ENCODE measurements at regions not wholly inside any gene's neighbourhood (a gene's known extent, or its start where the extent isn't known, plus 50 kb on each side); places are given as distances from the start of the nearest gene placed in this dataset.
A peak's percentile ranks its signal among the peaks of the same experiment; 100 is the strongest.
"Not testable (repeated sequence)": the region's sequence is repeated elsewhere in the genome, so short reads cannot be mapped to it uniquely, and the experiment has no call there.

DNA sequence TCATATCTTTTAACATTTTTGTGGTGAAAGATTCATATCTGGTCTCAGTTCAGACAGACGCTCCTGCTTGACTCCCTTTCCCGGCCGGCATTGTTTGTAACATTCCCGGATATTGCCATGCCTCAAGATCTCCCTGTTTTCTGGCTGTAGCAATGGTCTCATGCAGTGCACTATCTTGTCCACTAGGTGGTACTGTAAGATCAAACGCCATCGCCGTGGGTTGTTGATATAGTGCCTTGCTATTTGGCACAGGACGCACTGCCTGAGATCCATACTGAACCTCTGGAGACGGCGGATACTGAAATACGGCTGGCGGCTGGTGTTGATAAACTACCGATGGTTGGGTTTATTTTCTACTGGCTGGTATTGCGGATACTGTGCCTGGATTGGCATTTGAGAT is 218.6 kb downstream of the ADRA2C start:
- TF ChIP-seq, protein P1, sequence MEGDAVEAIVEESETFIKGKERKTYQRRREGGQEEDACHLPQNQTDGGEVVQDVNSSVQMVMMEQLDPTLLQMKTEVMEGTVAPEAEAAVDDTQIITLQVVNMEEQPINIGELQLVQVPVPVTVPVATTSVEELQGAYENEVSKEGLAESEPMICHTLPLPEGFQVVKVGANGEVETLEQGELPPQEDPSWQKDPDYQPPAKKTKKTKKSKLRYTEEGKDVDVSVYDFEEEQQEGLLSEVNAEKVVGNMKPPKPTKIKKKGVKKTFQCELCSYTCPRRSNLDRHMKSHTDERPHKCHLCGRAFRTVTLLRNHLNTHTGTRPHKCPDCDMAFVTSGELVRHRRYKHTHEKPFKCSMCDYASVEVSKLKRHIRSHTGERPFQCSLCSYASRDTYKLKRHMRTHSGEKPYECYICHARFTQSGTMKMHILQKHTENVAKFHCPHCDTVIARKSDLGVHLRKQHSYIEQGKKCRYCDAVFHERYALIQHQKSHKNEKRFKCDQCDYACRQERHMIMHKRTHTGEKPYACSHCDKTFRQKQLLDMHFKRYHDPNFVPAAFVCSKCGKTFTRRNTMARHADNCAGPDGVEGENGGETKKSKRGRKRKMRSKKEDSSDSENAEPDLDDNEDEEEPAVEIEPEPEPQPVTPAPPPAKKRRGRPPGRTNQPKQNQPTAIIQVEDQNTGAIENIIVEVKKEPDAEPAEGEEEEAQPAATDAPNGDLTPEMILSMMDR (conservative IDR thresholded peaks at IDR 0.05; ENCODE audit: low read depth, low read length) = peak; percentile 13
- not testable (repeated sequence) for H3K4me3 ChIP-seq (ENCODE audit: low read depth, low read length); DNase-seq (ENCODE audit: low read depth)

DNA sequence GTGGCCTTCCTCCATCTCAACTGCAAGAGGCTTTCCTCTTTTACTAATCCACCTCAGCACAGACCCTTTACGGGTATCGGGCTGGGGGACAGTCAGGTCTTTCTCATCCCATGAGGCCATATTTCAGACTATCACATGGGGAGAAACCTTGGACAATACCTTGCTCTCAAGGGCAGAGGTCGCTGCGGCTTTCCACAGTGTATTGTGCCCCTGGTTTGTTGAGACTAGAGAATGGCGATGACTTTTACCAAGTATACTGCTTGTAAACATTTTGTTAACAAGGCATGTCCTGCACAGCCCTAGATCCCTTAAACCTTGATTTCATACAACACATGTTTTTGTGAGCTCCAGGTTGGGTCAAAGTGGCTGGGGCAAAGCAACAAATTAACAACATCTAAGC is 220.2 kb downstream of the ADRA2C start:
- DNase-seq (ENCODE audit: low read depth); H3K4me3 ChIP-seq (ENCODE audit: low read depth, low read length): not testable (repeated sequence)

DNA sequence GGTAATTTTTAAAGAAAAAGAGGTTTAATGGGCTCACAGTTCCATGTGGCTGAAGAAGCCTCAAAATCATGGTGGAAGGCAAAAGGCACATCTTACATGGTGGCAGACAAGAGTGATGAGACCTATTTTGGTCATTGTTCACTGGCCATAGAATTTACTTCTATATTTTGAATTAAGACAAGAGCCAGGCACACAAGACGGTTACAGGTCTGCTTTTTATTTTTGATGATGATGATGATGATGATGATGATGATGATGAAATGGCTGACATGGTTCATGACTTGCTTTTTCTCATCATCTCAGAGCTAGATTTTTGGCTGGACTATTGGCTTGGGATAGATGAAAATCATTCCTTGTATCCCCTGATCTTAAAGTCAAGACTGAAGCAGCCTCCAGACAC is 229.3 kb downstream of the OTOP1 start:
- H3K4me3 ChIP-seq (ENCODE audit: low read depth, low read length); DNase-seq (ENCODE audit: low read depth): not testable (repeated sequence)

DNA sequence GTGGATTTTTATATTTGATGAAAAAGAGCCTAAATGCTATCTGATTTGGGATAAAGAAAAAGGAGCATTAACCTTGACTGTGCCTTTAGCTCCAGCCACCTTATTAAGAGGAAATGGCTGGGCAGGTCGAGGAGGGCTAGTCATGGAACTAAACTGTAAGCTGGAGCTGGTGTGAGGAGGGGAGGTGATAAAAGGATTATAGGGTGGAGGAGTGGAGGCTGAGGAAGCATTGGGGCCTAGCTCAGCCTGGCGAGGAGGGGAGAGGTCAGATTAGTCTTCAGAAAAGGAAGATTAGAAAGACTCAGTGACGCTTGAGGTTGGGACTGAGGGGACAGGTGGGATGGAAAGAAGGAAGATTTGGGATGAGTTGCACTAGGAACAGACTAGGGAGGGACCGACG is 222.7 kb downstream of the OTOP1 start:
- H3K4me3 ChIP-seq (ENCODE audit: low read depth, low read length); DNase-seq (ENCODE audit: low read depth): not testable (repeated sequence)

DNA sequence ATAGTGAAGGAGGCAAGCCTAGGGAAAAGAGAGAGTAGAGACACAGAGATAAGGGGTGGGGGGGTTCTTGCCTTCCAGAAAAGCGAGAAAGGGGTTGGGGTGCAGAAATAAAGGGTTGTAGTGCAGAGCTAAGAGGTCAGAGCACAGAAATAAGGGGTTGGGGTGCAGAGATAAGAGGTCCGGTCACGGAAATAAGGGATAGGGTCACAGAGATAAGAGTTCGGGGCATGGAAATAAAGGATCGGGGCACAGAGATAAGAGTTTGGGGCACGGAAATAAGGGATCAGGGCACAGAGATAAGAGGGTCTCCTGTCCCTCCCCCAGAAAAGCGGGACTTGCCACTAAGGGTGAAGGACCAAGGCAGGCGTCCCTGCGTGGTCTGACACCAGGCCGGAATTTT is 222.0 kb downstream of the OTOP1 start:
- not testable (repeated sequence) for DNase-seq (ENCODE audit: low read depth); H3K4me3 ChIP-seq (ENCODE audit: low read depth, low read length)

DNA sequence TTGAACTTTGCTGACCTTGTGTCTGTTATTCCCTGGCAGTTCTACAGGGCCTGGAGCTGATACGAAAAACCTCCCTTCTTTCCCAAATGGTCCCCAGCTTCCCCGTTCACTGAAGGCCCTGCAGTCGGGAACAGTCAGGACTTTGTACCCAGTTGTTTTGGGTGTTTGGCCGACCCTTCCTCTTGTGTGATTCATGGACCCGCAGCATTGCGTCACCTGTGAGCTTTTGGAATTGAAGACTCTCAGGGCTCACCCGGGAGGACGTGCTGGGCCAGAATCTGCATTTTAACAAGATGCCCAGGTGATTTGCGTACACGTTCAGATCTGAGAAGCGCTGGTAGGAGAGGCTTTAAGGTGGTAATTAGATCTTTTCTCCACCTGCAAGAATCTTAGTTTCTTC is 220.4 kb downstream of the OTOP1 start:
- not testable (repeated sequence) for DNase-seq (ENCODE audit: low read depth); H3K4me3 ChIP-seq (ENCODE audit: low read depth, low read length)

DNA sequence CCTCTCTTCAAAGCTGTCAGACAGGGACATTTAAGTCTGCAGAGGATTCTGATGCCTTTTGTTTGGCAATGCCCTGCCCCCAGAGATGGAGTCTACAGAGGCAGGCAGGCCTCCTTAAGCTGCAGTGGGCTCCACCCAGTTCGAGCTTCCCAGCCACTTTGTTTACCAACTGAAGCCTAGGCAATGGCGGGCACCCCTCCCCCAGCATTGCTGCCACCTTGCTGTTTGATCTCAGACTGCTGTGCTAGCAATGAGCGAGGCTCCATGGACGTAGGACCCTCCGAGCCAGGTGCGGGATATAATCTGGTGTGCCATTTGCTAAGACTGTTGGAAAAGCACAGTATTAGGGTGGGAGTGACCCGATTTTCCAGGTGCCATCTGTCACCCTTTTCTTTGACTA is 207.7 kb downstream of the OTOP1 start:
- not testable (repeated sequence) for DNase-seq (ENCODE audit: low read depth)

DNA sequence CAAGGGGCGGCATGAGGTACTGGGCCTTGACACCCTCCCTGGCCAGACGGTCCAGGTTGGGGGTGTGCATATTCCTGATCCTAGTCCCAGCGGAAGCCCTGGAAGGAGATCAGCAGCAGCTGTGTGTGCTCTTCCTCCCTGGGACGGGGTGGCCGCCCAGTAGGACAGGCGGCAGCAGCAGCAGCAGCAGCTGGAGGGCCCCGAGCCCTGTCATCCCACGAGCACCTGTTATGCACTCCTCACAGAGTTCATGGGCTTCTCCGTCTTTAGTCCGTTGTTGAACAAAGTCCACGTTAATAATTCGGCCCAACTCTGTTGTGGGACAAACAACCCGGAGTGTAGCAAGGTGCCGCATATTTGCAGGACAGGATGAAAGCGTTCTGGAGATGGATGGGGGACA is 205.6 kb downstream of the OTOP1 start:
- DNase-seq (ENCODE audit: low read depth) = not testable (repeated sequence)

More for the DNA sequence above, 207.7 kb downstream of the OTOP1 start:
- H3K4me3 ChIP-seq (ENCODE audit: low read depth, low read length) = not testable (repeated sequence)

DNA sequence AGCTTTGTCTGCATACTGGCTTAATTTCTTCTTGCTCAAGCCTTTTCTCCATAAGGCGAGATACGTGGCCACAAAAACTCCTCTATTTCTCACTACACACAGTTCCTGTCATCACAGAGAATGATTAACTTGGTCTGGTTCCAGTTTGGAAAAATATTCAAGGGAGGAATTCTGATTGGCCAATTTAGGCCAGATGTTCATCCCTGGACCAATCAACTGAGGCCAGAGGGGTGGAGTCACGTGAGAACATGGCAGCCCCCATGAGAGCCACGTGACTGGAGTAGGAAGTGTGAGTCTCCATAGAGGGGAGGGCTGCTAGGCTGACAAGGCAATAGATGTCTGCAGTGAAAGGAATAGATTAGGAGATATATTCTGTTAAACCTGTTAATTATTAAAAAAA is 200.0 kb downstream of the OTOP1 start:
- not testable (repeated sequence) for H3K4me3 ChIP-seq (ENCODE audit: low read depth, low read length); DNase-seq (ENCODE audit: low read depth)

More for the DNA sequence above, 205.6 kb downstream of the OTOP1 start:
- H3K4me3 ChIP-seq (ENCODE audit: low read depth, low read length) = not testable (repeated sequence)

DNA sequence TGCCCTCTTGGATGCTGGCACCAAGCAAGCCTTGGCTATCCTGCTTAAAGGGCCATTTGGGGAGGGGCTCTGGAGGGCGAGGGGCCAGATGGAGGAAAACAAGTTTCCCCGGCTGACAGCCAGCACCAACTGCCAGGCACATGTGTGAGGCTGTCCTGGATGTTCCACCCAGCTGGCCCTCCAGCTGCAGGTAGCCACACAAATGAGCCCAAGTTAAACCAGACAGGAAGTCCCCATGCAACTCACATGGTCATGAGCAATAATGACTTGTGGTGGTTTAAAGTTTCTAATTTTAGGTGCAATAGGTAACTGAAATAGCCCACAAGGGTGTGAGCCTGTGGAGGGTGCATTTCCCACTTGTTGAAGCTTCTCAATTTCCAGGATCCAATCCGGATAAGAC is 198.0 kb downstream of the OTOP1 start:
- not testable (repeated sequence) for DNase-seq (ENCODE audit: low read depth); H3K4me3 ChIP-seq (ENCODE audit: low read depth, low read length)

DNA sequence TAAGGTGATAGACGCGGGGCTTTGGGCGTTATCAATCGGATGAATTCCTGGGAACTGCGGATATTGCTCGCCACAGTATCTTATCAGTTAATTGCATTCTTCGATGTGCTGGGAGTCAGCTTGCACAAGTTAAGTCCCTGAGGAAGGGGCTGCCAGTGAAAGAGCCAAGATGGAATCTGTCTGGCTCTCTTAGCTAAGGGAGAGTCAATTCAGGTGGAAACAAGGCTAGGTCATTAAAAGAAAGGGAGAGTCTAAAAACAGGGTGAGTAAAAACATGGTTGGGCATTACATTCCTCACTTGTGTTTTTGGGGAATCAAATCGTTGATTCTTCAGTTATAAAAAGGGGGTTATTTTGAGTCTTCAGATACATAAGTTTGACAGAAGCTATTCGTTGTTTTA is 196.2 kb downstream of the OTOP1 start:
- H3K4me3 ChIP-seq (ENCODE audit: low read depth, low read length); DNase-seq (ENCODE audit: low read depth): not testable (repeated sequence)

DNA sequence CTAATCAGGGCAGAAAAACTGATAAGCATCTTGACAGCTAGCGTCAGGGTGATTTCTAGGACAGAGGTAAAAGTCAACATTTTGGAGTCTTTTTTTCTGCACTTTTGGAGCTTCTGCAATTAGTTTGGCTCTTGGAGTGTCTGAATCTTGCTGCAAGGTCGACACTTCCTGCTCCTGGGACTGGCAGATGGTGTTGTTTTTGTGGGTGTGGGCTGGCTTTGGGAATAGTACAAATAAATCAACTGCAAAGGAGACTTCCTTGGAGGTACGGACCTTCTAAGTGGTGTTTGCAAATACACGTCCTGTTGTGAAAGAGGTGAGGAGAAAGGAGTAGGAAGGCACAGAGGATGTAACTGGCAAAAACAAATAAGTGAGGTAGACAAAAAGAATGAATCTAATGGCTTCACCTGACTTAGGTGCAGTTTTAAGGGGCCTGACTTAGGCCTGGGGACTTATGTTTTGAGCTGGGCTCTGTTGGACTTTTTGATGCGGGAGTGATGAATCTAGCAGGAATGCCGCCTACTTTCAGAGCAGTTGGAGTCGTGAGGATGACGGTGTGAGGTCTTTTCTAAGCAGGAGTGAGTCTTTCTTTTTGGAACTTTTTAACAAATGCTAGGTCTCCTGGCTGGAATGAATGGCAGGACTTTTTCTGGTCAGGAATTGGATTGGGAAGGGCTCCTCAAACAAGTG is 195.1 kb downstream of the OTOP1 start:
- not testable (repeated sequence) for DNase-seq (ENCODE audit: low read depth)

DNA sequence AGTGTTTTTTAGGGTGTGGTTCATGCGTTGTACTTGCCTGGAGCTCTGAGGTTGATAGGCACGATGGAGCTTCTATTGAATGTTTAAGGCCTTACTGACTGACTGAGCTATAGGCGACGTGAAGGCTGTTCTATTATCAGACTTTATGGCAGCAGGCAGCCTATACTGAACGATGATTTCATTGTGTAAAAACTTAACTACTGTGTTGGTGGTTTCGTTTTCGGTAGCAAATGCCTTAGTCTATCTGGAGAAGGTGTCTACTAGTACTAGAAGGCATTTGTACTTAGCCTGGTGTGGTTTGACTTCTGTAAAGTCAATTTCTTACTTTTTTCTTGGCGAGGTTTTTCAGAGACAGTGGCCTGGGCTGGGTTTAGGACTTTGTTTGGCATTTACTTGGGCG is 194.4 kb downstream of the OTOP1 start:
- DNase-seq (ENCODE audit: low read depth); H3K4me3 ChIP-seq (ENCODE audit: low read depth, low read length): not testable (repeated sequence)

More for the DNA sequence above, 195.1 kb downstream of the OTOP1 start:
- not testable (repeated sequence) for H3K4me3 ChIP-seq (ENCODE audit: low read depth, low read length)

DNA sequence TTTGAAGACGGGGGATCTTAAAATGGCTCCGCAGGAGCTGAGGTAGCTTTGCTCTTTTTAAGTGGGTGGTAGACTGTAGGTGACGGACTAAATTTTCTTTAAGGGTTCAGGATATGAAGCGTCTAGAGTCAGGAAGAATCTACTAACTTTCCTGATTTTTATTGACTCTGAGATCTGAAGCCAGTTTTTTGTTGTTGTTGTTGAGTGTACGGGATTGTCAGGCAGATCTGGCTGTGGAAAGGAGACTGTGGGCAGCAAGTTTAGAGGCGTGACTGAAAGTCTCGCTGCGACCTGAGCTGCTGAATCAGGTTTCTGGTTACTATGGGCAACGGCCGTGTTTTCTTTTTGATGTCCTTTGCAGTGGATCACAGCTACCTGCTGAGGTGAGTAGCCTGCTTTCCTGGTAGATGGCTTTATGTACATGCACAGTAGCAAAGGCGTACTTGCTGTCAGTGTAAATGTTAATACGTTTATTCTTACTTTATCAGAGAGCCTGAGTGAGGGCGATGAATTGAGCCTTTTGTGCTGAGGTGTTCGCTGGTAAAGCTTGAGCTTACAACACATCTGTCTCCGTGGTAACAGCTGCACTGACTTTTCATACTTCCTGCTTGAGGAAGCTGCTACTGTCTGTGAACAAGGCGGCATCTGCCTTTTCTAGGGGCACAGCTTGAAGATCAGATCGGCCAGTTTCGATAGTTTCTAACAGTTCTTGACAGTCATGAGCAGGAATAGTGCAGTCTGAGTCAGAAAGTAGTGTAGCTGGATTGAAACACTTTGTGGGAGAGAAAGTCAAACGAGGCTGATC is 193.7 kb downstream of the OTOP1 start:
- not testable (repeated sequence) for H3K4me3 ChIP-seq (ENCODE audit: low read depth, low read length); DNase-seq (ENCODE audit: low read depth)

DNA sequence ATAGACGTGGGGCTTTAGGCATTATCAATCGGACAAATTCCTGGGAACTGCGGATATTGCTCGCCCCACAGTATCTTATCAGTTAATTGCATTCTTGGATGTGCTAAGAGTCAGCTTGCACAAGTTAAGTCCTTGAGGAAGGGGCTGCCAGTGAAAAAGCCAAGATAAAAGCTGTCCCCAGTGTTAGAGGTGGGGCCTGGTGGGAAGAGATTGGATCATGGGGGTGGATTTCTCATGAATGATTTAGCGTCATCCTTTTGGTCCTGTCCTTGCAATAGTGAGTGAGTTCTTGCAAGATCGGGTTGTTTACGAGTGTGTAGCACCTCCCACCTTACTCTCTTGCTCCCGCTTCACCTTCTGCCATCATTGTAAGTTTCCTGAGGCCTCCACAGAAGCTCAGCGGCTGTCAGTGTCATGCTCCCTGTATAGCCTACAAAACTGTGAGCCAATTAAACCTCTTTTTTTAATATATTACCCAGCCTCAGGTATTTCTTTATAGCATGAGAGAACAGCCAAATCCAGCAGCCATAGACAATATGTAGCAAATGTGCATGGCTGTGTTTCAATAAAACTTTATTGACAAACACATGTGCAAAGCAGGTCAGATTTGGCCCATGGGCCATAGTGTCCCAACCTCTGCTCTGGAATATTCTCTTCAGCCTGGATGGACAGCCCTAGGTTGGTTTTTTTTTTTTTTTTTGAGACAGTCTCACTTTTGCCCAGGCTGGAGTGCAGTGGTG is 189.2 kb downstream of the OTOP1 start:
- H3K4me3 ChIP-seq (ENCODE audit: low read depth, low read length); DNase-seq (ENCODE audit: low read depth): not testable (repeated sequence)

DNA sequence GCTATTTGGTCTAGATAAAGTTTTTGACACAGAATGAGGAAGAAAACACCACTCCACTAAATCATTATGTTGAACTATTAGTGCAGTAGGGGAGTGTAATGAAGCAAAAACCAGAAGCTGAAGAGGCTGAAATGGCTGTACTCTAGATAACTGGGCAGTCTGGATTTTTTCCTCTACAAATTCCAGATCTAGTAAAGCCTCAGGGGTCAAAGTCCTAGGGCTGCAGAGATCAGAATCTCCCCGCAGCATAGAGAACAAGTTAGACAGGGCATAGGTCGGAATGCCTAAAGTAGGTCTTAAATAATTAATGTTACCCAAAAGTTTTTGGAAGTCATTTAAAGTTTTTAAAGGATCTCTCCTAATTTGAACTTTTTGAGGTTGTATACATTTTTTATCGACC is 180.9 kb downstream of the OTOP1 start:
- not testable (repeated sequence) for DNase-seq (ENCODE audit: low read depth); H3K4me3 ChIP-seq (ENCODE audit: low read depth, low read length)

DNA sequence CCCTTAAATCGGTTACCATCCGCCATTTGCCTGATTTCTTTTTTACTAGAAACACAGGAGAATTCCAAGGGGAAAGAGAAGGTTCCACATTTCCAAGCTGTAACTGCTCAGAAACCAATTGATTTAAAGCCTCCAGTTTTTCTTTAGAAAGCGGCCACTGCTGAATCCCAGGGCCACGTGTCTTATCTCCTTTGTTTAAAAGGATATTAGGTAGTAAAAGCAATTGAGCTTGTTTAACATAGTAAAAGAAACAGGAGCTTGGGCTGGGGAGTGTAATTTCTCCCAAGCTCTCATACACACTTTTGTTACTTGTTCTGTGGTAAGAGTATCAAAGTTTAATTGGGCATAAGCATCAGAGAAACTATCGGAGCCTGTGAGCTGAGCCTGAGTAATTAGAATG is 180.0 kb downstream of the OTOP1 start:
- H3K4me3 ChIP-seq (ENCODE audit: low read depth, low read length); DNase-seq (ENCODE audit: low read depth): not testable (repeated sequence)

DNA sequence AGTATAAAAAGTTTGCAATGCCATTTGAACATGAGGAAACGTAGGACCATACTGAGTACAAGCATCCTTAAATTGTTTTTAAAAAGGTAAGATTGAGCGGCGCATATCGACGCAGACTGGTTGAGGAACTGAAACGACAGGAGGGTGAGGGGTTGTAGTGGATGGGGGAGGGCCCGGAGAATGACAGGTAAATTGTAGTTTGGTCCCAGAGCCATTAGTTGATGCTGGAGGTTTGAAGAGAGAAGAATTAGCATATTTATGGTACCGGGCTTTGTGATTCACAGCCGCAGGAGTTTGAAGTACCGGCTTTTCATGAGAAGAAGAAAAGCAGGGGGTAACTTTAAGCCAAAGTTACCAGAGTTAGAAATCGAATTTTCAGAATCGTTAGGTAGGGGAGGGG is 179.5 kb downstream of the OTOP1 start:
- DNase-seq (ENCODE audit: low read depth); H3K4me3 ChIP-seq (ENCODE audit: low read depth, low read length): not testable (repeated sequence)
